AML-193 (cell line): ENCODE measurements at regions not wholly inside any gene's neighbourhood (a gene's known extent, or its start where the extent isn't known, plus 50 kb on each side); places are given as distances from the start of the nearest gene placed in this dataset.

ENCODE experiments used
- DNase-seq, 2 experiments: peaks; one replicate each; lab custom pipeline; 2025; lab: John Stamatoyannopoulos, UW

DNA sequence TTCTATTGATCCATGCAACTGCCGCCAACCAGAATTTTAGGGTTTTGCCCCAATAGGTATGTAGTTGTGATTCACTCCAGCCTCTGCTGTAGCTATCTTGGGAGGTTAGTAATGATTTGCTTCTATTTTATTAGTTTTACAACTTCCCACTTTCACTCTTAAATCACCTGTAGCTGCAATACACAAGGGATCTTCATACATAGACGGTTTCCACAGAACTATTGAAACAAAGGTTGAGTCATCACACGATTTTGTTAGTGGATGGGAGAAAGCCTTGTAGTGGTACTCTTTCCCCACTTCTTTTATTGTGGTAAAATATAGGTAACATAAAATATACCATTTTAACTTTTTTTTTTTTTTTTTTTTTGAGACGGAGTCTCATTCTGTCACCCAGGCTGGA, 104.2 kb upstream of the SPRED2 start:
- DNase-seq, result no peak

DNA sequence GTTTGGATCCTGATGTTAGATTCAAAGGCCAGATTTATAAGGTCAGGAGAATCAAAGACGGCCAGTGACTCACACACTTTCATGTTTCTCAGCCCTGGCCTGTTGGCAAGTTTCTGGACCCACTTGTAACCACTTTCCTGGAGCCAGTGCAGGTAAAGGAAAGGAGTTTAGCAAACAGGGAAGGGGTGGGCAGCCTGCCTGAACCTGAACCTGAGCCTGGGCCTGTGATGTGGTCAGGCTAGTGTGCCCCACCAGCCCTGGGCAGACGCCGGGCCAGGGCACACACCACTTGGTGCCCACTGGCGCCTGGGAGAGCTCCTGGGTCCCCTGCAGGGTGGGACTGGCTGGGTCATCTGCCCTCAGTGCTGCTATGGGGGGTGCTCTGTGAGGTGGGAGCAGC, 100.5 kb upstream of the SPRED2 start:
- DNase-seq, result no peak

DNA sequence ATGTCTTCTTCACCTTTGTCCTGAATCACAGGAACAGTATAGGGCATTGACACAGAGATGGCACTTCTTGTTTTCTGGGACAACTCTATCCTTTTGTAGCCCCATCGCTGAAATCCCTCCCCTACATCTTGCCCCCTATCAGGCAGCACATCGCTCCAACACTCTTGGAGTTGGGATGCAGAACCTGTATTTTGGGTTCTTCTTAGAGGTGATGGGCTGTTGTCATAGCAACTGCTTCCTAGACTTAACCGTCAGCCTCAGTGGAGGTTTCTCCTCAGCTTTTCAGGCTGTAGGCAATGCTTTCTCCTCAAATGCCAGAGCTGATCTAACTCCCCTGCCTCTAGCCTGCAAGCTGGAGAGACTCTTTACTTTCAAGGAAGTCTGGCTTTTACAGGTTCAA, 99.9 kb upstream of the SPRED2 start:
- DNase-seq, result no peak

DNA sequence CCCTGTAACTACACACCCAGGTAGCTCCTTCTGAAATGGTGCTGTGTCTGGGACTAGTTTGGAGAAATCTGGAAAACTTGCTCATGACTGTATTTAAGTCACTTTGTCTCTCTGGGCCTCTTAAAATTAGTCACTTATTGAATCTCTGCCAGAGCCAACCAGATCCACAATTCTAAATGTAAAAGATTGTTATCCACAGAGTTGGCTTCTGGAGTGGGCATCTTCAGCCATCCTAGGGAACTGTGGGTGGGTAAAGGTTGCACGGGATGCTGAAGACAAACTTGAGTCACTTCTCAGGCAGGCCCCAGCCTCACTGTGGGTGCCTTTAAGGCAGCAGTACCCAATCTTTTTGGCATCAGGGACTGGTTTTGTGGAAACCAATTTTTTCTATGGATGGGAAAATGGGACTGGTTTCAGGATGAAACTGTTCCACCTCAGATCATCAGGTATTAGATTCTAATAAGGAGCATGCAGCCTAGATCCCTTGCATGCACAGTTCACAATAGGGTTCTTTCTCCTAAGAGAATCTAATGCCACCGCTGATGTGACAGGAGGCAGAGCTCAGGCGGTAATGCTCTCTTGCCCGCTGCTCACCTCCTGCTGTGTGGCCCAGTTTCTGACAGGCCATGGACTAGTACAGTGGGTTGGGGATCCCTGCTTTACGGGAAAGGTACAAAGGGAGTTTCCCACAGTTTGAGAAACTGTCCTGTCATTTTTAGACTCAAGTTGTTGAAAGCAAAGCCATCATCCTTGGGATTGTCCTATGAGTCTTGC, 98.3 kb upstream of the SPRED2 start:
- no peak for DNase-seq

DNA sequence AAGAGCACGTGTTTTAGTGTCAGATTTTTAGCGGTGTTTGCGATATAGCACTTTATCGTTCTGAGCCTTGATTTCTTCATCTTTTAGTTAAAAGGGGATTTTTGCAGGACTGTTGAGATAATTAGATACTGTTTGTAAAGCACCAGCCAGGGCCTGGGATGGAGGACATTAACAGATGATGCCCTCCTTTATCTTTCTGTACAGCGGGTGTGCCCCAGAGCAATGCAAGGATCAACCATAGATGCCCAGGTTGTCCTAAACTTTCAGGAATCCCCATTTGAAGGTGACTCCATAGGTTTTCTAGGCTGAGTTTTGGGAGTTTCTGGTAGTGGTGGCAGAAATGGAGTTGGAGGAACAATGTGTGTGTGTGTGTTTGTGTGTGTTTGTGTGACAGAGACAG, 97.0 kb upstream of the SPRED2 start:
- no peak for DNase-seq

DNA sequence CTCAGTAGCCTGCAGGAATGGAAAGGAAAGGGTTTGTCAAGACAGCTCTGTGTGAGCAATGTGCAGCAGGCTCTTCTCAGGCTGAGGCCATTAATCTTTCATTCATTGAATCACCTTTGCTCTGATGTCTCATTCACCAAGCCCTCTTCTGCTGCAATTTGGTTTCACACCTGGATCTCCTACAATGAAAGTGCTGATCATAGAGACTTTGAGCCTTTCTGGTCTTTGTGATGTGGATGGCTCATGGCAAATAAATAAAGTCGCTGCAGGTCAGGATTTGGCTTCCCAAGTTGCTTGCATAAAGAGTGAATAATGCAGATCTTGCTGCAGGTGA, 95.8 kb upstream of the SPRED2 start:
- DNase-seq, result no peak

DNA sequence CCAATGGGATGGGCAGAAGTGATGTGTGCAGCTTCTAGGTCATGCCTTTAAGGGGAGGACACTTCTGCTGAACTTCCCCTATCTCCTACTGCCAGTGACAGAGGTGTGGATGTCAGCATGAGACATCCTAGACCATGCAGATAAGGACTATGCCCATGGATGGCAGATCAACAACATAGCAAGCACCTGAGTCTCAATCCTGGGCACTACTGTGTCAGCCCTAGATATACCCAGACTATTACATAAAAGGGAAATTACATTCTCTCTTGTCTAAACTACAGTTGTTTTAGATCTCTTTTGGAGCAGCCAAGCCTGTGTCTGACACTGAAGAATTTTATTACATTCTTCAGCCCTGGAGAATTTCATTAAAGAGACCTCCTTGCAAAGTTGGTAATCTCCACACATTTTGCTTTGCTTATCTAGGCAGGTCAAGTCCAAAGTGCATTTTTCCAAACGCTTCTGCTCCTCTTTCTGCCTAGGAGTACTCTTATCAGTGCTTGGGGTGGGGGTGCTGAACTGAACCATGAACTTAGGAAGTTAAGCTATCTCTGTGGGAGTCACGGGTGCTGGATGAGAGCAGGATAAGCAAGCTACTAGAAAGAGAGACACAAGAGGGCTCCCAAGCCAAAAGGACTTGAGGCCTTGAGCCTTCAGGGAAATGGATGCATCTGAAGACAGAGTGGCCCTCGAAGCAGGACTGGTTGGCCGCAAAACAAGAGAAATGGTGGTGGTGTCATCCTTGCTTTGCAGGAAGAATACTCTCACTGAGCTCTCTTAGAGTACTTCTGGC, 95.2 kb upstream of the SPRED2 start:
- no peak for DNase-seq

DNA sequence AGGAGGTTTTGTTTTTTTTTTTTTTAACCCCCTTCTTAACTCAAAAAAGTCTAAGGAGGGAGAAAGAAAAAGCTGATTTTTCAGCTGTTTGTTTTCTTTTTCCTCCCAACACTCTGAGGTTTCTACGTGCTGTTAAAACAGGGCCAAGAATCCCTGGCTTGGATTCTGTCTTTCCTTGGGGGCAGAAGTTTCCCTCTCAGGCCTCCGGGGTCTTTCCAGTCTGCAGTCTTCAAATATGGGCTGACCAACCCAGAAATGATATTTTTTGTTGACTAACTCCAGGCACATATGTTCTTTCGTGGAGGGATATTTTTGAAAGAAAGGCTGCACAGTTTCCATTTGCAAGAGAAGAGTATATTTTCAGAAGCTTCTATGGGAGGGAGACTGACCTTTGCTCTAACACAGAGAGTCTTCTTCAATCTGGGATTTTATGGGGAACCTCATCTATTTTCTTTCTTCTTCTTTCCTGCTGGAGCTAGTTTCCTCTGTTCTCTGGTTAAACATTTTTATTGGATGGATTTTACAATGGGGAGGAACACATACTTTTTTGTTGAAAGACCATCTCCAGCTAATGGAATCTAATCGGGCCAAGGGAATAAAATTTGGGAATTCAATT, 93.3 kb upstream of the SPRED2 start:
- DNase-seq, result no peak

DNA sequence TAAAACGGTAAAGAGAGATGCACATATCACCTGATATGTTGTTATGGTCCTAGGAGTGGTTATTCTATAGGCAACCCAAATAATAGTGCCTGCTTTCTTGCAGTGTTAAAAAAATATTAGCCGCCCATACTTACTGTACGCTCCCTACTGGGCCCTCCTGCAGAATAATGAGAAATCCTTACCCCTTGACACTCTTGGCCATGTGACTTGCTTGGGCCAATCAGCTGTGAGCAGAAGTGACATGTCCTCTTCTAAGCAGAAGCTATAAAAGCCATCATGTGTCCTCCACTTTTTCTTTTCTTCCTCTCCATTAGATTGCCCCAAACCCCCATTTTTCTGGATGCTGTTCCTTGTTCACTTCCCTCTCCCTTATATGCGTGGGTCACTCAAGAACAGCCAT, 90.5 kb upstream of the SPRED2 start:
- no peak for DNase-seq

DNA sequence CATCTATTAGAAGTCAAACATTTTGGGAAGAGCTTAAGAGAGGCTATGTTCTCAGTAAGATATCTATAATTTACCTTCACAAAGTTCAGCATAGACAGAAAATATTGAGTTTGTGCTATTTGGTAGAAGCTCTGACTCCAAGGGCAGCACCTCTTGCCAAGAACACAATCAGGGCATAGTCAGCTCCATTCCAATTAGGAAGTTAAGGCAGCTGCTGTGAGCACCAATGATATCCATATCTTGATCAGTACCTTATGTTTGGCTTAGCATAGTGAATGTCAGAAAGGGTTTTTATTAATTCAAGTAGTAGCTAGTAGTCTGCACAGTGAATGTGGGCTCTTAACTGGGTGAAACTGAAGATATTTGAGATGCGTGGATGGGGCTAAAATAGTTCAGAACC, 86.4 kb upstream of the SPRED2 start:
- no peak for DNase-seq

DNA sequence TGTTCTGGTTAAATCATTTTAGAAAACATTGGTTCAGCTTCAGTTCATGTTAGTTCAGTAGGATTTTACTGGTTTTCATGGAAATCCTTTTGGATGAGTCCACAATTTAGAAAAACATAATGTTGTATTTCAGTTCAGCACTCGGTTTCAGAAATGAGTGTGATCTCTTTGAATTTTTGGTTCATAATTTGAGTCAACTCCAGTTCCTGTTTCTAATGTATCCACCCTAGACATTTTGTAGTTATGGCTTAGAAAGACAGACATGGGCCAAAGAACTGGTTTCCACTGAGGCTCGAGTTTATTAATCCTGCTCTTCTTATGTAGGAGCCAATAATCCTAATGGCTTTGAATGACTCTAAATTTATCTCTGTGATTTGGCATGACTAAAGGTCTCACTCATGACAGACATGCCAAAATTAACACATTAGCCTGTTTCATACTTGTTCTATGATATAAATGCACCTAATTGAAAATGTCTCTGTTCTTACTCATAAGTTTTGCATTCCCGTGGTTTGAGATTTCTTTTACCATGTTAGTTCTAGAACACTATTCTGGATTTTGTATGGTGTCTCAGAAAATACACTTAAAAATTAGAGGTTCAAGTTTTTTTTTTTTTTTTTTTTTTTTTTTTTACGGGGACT, 82.3 kb upstream of the SPRED2 start:
- no peak for DNase-seq

DNA sequence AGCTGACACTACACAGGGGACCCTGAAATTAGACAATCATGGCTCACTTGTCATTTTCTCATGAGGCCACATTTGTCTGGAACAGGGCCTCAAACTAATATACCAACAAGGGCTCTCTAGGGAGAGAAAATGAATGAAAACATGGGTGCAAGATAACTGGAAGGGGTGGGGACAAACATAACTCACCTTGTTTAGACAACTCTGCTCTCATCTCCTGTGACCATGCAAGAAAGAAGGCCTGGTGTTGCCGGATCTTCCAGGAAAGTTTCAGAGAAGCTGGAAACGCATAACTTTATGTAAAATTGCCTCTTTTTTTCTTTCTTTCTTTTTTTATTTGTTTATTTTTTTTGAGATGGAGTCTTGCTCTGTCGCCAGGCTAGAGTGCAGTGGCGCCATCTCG, 80.4 kb upstream of the SPRED2 start:
- no peak for DNase-seq

DNA sequence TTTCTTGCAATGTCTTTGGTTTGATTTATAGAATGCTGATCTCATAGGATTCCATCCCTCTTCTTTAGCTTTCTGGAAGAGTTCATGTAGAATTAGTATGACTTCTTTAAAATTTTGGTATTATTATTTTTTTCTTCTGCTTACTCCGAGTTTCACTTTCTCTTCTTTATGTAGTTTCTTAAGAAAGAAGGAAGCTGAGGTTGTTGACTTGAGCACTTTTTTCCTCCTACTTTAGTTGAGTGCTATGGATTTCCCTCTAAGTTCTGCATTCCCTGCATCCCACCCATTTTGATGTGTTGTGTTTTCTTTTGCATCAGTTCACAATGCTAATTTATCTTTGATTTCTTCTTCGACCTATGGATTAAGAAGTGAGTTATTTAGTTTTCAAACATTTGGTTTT, 78.9 kb upstream of the SPRED2 start:
- DNase-seq, result no peak

DNA sequence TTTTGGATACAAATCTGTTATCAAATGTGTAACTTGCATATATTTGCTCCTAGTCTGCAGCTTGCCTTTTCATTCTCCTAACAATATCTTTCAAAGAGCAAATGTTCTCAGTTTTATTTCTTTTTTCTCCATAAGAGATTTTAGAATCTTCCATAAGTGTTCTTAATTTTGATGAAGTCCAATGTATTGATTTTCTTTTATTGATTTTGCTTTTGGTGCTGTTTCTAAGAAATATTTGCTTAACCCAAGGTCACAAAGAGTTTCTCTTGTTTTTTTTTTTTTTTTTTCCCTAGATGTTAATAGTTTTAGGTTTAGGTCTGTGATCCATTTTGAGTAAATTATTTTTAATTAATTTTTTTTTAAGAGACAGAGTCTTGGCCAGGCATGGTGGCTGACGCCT, 75.8 kb upstream of the SPRED2 start:
- no peak for DNase-seq

DNA sequence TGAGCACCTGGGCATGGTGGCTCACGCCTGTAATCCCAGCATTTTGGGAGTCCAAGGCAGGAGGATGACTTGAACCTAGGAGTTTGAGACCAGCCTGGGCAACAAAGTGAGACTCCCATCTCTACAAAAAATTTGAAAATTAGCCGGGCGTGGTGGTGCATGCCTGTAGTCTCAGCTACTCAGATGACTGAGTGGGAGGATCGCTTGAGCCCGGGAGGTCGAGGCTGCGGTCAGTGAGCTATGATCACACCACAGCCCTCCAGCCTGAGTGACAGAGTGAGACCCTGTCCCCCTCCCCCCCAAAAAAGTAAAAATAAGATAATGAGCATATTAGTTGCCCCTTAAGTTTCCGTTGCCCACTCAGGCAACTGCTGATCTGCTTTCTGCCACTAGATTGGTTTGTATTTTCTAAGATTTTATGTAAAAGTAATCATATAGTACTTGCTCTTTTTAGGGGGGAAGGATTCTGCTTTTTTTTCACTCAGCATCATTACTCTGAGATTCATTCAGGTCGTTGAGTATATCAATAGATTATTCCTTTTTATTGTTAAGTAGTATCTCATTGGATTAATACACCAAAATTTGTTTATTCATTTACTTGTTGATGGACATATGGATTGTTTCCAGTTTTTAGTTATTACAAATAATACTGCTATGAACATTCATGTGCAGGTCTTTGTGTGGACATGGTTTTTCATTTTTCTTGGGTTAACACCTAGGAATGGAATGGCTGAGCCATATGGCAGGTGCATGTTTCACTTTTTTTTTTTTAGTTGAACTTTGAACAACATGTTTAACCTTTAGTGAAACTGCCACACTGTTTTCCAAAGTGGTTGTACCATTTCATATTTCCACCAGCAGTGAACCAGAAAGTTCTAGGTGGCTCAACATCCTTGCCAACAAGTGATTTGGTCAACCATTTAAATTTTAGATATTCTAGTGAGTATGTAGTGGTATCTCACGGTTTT, 75.0 kb upstream of the SPRED2 start:
- no peak for DNase-seq

DNA sequence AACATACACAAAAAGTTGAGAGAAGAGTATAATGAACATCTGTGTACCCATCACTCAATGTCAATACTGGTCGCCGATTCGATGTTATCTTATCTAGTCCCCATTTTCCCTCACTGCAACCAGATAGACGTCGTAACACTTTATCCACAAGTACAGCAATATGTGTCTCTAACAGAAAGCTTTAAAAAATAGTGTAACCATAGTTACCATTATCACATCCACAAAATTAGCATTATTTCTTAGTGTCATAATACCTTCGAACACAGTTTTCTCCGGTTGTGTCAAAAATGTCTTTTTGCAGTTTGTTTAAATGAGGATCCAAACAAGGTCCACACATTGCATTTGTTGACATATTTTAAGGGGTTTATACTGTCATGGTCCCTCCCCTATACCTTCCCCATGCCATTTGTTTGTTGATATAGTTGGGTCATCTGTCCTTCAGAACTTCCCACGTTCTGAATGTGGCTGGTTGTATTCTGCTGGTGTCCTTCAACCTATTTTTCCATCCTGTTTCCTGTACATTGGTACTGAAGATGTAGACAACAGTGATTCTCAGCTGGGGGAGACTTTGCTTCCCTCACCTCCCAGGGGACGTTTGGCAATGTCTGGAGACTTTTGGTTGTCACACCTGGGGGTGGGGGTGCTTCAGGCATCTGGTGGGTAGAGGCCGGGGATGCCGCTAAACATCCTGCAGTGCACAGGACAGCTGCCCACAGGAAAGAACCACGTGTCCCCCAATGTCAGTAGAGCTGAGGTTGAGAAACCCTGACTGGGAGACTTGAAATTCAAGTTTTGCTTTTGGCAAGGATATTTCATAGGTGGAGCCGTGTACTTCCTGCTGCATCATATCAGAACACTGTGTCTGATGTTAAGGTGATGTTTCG, 72.7 kb upstream of the SPRED2 start:
- DNase-seq, result no peak

DNA sequence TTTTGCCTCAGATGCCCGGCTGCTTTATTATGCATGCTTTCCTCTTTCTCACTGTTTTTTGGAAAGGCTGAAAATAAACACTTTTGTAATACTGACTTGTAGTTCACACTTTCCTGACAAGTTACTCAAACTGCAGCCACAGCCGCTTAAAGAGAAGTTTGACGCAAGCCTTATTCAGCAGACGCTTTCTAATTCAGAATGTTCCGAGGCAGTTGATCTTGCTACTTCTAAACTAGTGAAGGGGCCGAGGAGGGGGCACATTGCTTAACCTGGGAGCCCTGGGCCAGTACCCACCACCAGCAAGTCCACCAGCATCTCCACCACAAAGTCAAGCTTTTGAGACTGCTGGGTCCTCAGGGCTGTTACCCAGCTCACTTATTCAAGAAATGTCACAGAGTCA, 71.8 kb upstream of the SPRED2 start:
- DNase-seq, result no peak

DNA sequence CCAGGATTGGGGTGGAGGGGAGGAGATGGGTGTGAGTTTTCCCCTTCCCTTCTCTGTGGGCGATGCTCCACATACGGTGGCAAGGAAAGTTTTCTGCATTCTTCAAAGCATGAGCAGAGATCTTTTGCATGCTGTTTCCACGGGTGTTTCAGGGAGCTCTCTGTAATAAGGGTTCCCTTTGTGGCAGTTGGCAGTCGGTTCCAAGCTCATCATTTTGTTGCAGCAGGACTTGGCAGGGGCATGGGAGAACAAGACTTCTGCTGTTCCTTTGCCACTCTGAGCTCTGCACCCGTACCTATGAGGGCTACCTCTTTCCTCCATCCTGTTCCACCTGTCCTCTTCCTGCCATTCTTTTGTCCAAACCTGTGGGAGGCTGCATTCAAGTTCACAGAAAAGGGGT, 71.3 kb upstream of the SPRED2 start:
- DNase-seq, result no peak

DNA sequence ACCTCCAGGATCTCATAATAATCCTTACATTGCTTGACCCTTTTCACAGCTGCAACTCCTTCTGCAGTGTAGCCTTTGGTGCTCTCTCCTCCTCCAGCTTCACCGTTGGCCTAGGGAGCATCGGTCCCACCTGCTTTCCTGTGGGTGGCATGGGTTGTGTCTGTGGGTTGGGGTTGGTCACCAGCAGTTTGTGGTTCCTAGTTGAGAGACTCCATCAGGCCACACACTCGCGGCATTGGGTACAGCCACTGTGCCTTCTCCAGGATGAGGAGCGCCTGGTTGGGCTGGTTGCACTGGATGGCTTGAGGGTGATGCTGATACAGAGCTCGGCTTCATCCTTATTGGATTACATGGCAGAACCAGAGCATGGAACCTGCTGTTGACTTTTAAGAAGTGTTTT, 69.4 kb upstream of the SPRED2 start:
- DNase-seq, result no peak

DNA sequence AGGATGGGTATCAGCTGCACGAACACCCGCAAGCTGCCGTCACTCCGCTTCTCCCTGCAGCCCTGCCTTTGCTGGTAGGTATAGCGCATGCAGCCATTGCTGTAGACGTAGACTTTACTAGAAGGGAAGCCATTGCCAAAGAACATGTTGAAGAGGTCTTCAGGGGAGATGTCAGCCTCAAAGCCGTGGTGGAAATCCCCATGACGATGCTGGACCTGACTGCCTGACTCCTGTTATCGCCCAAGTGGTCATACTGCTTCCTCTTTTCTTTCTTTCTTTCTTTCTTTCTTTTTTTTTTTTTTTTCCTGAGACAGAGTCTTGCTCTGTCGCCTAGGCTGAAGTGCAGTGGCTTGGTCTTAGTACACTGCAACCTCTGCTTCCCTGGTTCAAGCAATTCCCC, 68.7 kb upstream of the SPRED2 start:
- DNase-seq, result no peak
